ENCODE measurements at regions not wholly inside any gene's neighbourhood (a gene's known extent, or its start where the extent isn't known, plus 50 kb on each side); places are given as distances from the start of the nearest gene placed in this dataset.
A peak's percentile ranks its signal among the peaks of the same experiment; 100 is the strongest.
"Not testable (repeated sequence)": the region's sequence is repeated elsewhere in the genome, so short reads cannot be mapped to it uniquely, and the experiment has no call there.

DNA sequence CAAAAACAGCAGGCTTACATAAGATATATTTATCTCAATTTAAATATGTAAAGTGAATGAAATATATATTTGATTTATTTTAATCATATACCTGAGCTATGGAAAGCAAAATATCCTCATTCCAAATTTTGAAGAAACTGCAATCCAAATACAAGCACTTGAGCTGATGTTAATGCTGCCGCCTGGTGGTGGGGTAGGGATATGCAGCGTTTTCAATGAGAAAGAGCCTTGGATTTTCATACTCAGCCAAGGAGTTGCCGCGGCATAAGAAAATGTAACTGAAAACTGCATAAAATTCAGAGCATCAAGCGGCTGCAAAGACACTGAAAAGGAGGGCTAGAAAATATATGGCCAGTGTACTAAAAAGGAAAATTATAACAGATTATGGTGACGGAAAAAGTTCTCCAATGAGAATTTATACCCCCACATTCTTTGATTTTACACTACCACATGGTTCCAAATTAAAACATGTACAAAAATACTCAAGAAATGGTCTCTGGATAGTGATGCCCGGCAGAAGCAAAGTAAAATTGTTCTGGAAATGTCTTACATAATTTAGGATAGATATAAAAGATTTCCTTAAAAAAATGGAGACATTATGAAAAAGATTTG is 660.3 kb upstream of the PITX2 start:
- DNase-seq = peak; percentile 33 to 70

DNA sequence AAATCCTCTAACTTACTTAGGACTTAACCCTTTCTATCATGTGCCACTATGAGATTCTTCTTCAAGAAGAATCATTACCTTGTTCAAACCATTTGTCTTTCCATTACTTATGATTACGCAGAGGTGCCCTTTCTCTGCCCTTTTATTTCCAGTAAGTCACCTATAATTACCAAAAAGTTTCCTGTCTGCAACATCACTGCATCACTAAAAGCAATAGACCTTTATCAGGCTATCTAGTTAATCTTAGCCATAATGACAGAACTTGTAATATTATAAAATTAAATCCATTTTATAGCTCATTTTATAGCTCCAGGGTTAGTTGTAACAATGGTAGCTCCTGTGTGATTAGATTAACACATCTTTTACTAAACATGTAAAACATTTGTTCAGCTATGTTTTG is 673.6 kb upstream of the PITX2 start:
- DNase-seq = no peak

DNA sequence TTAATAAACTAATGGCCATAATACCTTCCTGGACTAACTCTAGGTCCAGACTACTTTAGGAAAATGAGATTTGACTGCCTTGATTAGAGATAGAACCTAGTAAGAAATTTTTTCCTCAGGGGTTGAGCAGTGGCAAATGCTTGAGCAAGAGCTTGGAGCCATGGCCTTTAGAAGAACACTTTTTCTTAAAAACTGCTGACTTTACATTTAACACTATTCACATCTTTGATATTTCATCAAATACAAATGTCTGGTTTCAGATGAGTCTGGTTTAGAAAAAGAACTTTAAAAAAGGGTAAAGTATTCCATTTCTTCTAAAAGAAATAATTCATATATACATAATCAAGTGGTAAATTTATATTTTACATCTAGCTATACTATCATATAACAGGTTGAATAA is 680.9 kb upstream of the PITX2 start:
- no peak for DNase-seq

DNA sequence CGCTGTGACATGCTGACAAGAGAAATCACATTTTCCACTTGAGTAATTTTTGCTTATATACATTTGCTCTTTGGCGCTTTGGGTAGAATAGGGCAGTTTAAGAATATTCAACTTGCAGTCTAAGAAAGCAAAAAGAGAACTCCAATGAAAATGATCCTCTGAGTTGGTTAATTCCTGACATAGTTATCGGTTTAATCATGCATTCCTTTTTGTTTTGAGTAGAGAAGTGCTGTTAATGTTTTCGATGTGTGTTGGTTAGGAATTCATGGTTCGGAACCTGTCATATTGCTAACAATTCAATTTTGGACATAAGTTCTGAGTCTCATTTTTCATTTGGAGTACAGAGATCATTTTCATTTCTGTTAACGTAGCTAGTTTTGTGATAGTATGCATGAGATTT is 700.6 kb upstream of the PITX2 start:
- DNase-seq = no peak

DNA sequence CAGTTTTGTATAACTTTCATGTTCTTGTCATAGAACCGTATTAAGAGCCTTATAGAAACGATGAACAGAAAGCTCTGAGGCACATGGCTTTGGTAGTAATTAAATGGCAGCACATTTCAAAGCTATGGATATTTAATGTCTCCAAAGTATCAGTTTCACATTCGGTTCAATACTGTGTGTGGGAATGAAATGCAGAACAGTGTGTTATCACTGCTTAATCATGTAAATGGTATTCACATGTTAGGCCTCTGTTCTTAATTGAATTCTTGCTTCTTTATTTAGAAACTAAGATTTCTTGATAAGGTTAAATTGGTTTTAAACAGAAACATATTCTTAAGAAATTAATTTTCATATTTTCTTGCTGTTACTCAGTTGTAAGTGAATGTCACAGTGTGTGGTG is 701.0 kb upstream of the PITX2 start:
- DNase-seq = no peak

DNA sequence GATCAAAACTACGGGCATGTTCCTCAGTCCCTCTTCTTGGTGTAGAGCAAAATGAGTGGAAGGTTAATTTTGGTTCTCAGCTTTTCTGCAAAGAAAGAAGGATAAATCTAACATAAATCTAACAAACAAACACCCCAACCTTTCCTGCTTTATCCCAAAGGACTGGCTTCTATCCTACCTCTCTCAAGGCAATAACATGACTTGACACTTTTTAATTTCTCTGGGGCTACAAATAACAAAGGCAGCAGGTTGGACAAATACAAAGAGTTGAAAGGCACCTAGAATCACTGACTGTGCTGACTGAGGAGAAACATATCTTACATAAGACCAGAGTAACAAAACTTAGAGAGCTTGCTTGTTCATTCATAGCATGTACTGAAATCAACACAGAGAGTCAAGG is 703.6 kb upstream of the PITX2 start:
- no peak for DNase-seq

DNA sequence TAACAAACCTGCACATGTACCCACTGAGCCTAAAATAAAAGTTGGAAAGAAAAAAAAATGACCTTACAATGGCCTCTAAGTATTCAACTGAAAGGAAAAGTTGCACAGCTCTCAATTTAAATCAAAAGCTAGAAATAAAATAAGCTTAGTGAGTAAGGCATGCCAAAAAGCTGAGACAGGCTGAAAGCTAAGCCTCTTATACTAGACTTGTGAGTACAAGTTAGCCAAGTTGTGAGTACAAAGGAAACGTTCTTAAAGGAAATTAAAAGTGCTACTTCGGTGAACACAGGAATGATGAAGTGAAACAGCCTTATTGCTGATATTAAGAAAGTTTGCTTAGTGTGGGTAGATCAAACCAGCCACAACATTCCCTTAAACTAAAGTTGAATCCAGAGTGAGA is 707.9 kb upstream of the PITX2 start:
- DNase-seq = no peak

DNA sequence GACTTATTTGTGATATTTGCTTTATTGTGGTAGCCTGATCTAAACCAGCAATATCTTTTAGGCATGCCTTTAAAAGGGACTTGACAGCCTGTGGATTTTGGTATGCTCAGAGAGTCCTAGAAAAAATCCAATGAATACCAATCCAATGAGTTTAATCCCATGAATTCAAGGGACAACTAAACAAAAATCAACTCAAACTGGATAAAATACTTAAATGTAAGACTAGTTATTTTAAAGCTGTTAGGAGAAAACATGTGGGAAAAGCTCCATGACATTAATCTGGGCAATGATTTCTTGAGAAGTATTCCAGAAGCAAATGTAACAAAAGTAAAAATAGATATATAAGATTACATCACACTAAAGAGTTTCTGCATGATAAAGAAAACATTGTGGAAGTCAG is 711.5 kb upstream of the PITX2 start:
- DNase-seq = no peak

DNA sequence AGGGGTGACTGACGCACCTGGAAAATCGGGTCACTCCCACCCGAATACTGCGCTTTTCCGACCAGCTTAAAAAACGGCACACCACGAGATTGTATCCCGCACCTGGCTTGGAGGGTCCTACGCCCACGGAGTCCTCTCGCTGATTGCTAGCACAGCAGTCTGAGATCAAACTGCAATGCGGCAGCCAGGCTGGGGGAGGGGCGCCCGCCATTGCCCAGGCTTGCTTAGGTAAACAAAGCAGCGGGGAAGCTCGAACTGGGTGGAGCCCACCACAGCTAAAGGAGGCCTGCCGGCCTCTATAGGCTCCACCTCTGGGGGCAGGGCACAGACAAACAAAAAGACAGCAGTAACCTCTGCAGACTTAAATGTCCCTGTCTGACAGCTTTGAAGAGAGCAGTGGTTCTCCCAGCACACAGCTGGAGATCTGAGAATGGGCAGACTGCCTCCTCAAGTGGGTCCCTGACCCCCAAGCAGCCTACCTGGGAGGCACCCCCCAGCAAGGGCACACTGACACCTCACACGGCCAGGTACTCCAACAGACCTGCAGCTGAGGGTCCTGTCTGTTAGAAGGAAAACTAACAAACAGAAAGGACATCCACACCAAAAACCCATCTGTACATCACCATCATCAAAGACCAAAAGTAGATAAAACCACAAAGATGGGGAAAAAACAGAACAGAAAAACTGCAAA is 714.5 kb upstream of the PITX2 start:
- DNase-seq = not testable (repeated sequence)

DNA sequence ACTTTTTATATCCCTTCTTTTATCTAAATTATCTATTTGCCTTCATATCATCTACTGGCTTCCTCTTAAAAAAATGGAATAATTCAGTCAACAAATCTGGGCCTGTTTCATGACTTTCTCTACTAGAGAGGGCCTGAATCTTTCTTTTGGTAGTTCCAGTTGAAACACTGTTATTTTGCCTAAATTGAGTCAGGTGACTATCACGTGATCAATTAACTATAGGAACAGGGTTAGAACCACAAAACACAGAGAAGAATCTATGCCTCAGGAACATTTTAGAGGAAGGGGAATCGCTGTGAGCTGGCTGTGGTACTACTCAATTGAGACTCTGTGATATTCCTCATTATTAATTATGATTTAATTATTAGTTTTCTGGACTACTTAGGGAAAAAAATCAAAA is 736.7 kb upstream of the PITX2 start:
- DNase-seq = no peak

DNA sequence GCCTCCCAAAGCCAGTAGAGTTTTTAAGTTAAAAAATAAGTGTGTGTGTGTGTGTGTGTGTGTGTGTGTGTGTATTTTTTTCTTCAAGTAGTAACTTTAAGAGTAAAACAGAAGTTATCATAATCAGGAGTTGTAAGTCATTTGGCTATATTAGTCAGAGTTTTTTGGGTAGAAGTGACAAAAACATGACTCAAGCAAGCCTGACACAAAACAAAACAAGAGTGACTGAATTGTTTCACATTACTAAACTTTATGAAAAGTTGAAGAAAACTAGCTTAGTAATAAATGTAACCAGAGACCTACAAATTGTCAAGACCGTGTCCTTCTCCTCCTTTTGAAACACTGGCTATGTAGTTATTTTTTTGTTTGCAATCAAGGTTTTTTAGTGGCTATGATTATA is 738.0 kb upstream of the PITX2 start:
- DNase-seq = no peak

DNA sequence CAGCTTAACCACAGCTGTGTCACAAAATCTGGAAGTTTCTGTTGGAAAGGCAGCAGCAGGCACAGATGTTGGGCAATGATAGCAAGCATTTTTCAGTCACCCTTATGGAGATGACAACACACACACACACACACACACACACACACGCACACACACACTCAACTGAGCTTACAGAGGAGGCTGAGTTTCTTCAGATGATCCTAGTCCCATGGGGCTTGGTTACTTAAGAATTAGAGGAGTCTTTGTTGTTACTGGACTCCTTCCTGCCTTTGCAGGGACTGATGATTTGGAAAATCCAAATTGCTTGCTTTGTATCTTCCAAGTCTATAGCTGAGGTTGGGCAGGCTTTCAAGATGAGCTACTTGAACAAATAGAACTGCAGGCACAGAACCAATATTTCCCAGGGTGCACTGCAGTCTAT is 740.1 kb upstream of the PITX2 start:
- no peak for DNase-seq

DNA sequence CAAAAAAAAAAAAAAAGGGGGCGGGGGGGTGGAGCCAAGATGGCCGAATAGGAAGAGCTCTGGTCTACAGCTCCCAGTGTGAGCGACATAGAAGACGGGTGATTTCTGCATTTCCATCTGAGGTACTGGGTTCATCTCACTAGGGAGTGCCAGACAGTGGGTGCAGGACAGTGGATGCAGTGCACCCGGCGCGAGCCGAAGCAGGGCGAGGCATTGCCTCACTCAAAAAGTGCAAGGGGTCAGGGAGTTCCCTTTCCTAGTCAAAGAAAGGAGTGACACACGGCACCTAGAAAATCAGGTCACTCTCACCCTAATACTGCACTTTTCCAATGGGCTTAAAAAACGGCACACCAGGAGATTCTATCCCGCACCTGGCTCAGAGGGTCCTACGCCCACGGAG is 755.0 kb upstream of the PITX2 start:
- DNase-seq = not testable (repeated sequence)

DNA sequence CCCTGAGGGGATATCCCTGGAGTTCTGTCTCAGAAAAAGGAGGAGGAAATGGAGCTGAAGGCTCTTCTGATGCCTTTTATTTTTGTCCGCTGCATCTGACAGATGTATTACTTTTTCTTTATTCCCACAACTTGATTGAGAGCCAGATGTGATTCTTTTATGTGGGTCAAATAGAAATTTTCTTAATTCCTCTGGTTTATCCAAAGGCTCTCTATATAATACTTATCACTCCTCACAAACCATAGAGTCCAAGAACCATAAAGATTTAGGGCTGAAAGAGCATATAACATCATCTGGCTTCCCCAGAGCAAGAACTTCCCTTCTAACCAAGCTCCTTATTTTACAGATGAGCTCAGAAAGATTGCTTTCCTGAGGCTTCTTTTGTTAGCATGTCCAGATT is 756.7 kb upstream of the FAM241A start:
- no peak for DNase-seq

DNA sequence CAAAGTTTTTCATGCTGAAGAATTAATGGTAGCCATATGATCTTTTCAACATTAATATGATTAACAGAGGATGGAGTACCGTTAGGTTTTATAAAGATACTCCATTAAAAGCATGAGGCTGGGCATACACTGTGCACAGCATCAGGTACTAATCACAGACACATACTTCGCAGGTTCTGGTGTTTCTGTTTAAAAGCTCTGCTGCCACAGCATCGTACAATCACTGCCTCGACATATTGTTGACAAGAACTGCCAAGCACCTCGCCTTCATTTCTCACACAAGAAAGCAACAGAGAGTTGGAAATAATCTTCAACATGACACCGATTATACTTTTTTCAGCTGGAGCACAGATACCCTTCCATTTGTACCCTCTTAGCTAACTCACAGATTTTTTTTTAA is 753.4 kb upstream of the FAM241A start:
- DNase-seq = no peak

DNA sequence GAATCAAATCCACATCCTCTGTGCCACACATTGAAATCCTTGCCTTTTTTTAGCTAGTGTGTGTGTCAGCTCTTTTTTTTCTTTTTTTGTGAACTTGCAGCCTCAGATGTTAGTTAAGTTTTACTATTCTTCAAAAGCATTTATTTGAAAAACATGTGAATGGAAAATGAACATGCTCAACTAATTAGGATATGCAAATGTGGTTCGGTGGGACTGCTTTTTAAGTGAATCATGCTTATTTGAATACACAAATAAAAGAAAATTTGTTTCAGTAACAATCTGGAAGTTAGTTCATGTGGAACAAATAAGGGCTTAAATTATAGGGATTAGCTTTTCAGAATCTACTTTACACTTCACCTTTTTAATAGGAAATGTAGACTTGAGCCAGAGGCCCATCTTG is 751.5 kb upstream of the FAM241A start:
- no peak for DNase-seq

DNA sequence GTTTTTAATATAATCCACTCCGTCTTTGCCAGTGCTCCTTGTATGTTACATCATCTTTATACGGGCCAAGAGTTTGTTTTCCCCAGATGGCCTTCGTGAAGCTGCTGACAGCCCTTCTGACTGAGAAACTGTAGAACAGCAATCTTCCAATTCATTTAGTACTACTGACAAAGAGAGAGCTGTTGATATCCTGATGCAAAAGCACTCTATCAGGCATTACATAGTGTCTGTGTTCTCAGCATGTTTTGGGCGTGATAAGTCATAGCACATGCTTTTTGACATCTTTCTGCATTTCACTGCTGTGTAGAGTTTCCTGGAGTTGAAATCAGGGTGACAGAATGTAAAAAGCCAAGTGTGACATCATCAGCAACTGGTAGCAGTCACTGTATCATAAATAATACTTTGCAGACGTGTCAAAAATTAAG is 746.3 kb upstream of the FAM241A start:
- DNase-seq = no peak

DNA sequence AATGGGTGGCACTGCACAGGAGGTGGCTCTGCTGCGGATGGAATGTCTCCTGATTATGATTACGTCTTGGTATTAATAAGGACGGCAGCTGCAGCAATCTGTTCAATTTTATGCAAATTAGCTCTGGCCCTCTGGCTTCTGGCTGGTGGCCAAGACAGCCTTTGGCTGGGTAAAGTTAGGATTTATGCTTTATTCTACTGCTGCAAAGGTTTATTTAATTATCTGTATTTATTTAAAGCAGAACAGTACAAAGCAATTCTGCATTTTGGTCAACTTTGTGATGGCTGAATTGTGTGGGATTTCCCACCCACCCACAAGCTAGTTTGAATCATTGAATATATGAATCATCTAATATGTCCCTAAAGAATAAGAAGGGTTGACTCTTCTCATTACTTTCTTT is 745.6 kb upstream of the FAM241A start:
- DNase-seq = no peak

DNA sequence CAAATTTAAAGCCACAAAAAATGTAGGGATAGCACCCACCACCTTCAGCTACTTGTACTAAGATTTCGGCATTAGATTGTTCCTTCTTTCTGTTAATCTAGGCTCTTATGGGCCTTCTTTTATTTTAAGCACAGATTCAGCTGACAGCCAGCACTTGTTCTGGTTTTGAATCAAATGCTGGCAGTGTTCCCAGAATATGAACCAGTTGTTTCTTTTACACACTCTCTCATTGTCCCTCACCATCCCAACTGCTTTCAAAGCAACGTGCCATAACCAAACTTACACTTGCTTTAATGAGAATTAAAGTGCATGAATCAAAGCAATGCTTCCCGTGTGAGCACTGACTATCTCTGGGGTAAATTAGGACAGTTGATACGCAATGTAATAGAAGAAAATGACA is 744.5 kb upstream of the FAM241A start:
- no peak for DNase-seq

DNA sequence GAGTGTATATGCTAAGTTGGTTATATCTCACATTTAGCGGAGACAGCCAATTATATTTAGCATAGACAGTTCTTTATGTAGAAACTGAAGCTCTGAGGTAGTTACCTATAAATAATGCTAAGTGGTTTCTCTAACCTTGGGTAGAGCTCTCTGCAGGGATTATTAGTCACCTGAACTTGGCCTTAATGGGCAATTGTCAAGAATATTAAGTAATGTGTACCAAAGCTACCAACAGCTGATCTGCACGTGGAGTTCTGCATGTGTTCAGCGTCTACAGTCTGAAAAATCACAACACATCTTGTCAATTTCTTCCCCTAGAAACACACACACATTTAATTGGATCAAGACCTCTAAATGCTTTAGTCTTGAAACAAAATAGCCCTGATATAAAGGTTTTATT is 740.6 kb upstream of the FAM241A start:
- no peak for DNase-seq

DNA sequence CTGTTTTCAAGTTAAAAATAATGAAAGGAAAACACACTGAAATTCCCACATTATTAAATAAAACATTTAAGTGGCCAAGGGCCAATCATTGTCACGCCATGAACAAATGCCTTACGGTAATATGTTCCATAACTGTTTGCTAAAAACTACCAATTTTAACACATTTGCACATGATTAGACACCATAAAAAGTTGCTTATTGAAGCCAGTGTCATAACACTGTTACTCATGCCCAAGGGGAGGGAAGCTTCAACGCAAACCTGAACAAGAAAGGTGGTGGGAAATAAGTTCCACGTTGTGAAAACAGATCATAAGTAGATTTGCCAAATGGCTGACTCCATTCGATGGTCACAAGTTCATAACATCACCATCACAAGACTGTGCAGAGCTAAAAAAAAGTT is 739.3 kb upstream of the FAM241A start:
- DNase-seq = no peak

DNA sequence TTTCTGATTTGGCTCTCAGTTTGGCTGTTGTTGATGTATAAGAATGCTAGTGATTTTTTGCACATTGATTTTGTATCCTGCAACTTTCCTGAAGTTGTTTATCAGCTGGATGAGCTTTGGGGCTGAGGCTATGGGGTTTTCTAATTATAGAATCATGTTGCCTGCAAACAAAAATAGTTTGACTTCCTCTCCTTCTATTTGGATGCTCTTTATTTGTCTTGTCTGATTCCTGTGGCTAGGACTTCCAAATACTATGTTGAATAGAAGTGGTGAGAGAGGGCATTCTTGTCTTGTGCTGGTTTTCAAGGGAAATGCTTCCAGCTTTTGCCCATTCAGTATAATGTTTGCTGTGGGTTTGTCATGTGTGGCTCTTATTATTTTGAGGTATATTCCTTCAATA is 734.7 kb upstream of the FAM241A start:
- DNase-seq = no peak

DNA sequence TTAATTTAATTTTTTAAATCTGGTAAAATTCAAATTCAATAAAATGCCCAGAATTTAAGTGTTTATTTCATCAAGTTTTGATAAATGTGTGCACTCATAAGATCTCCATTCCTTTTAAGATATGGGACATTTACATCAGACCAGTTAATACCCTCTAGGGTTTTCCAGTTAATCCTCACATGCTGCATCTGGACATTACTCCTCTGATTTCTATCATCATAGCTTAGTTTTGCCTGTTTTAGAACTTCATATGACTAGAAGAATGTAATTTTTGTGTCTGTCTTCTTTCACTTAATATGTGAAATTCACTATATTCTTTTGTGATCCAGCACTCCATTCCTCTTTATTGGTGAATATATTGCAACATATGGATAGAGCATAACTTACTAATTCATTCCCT is 727.7 kb upstream of the FAM241A start:
- DNase-seq = no peak

DNA sequence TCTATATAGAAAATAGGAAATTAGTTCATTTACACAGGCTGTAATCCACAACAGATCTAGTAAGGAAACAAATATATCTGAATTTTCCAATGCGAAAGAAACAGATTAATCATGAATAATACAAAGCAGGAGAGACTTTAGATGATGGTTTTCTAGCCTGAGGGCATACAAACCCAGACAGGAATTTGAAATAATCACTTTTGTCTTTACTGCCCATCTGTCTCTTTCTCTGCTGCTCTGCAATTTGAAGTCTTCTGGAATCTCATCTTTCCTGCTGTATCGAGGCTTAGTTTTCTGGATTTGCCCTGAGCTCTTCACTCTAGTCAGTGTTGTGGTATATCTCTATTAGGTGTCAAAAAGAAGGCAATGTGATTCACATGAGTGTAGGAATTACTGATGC is 711.8 kb upstream of the FAM241A start:
- DNase-seq = no peak

DNA sequence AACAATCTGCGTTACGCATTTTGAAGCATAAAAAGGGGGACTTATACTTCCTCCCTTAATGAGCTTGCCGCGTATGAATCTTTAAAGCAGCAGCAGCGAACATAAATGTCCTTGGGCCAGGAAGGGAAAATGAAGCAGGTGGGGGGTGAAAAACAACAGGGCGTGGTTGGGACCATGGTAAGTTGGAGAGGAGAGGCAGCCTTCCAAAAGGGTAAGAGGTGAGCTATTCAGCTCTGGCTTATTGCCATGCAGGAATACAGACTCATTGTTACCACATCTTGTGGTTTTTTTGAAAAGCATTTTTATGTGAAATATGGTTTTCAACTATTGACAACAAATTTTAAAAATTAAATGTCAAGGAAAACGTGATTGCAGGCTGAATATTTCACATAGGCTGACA is 710.7 kb upstream of the FAM241A start:
- DNase-seq = no peak

Measured in inflammatory macrophage treated with lipopolysaccharide for 1 hour (primary cell).